ENCODE measurements at regions not wholly inside any gene's neighbourhood (a gene's known extent, or its start where the extent isn't known, plus 50 kb on each side); places are given as distances from the start of the nearest gene placed in this dataset.
"Not testable (repeated sequence)": the region's sequence is repeated elsewhere in the genome, so short reads cannot be mapped to it uniquely, and the experiment has no call there.

- no peak for DNase-seq
Observed at GRCh38 chr6:167470836-167471547, 146.1 kb downstream of the TTLL2 start.

GRCh38 chr6:167471548-167471930 lies 146.7 kb downstream of the TTLL2 start:
- DNase-seq: no peak

- DNase-seq: no peak
Observed at GRCh38 chr6:167472148-167472547, 147.3 kb downstream of the TTLL2 start.

GRCh38 chr6:167472880-167473279 lies 148.0 kb downstream of the TTLL2 start:
- DNase-seq: no peak

GRCh38 chr6:167474171-167474570 lies 149.3 kb downstream of the TTLL2 start:
- no peak for DNase-seq

GRCh38 chr6:167474725-167475124 lies 149.8 kb downstream of the TTLL2 start:
- DNase-seq: no peak

- no peak for DNase-seq
Observed at GRCh38 chr6:167475947-167476346, 151.1 kb downstream of the TTLL2 start.

- no peak for DNase-seq
Observed at GRCh38 chr6:167476844-167477595, 152.1 kb downstream of the TTLL2 start.

- DNase-seq: no peak
Observed at GRCh38 chr6:167477688-167478087, 152.8 kb downstream of the TTLL2 start.

- no peak for DNase-seq
Observed at GRCh38 chr6:167479301-167479700, 154.4 kb downstream of the TTLL2 start.

GRCh38 chr6:167479901-167480648 lies 155.2 kb downstream of the TTLL2 start:
- DNase-seq: peak in 1 of 14 donors; percentile 13

GRCh38 chr6:167481307-167481926 lies 156.5 kb downstream of the TTLL2 start:
- no peak for DNase-seq

GRCh38 chr6:167482801-167483200 lies 157.9 kb downstream of the TTLL2 start:
- not testable (repeated sequence) for DNase-seq

GRCh38 chr6:167485186-167485978 lies 160.5 kb downstream of the TTLL2 start:
- DNase-seq: peak in 2 of 14 donors; percentile 20 to 21

GRCh38 chr6:167487749-167488664 lies 163.1 kb downstream of the TTLL2 start:
- no peak for DNase-seq

- DNase-seq: no peak
Observed at GRCh38 chr6:167491438-167492099, 166.7 kb downstream of the TTLL2 start.

- DNase-seq: no peak
Observed at GRCh38 chr6:167492100-167492449, 167.2 kb downstream of the TTLL2 start.

- DNase-seq: no peak
Observed at GRCh38 chr6:167493310-167493709, 168.4 kb downstream of the TTLL2 start.

- DNase-seq: no peak
Observed at GRCh38 chr6:167493976-167494697, 169.3 kb downstream of the TTLL2 start.
